ENCODE measurements at regions not wholly inside any gene's neighbourhood (a gene's known extent, or its start where the extent isn't known, plus 50 kb on each side); places are given as distances from the start of the nearest gene placed in this dataset. TPM values are rescaled to one million over a fixed set of nuclear protein-coding genes. Genes with fewer than 3 reads are reported as not detected.
A peak's percentile ranks its signal among the peaks of the same experiment; 100 is the strongest.

DNA sequence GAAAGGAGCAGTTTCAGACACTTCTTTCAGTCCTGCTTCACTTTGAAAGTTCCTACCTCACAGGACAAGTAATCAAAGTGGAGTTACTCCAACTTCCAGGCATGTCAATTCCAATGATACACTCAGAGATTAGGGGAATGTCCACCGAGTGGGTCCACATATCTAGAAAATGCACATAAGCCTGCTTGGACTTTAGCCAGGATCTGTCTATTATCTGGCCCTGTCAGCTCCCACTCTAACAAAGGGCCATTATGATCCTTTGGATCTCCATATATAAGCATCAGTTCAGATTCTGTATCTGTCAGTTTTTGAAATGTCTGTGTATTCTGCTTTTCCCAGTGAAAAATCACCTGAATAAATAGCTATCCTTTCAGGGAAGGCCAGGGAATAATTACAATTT is 112.9 kb upstream of the ATXN7L3B start:
- DNase-seq (ENCODE audit: low read depth in 2 of 3, low spot score in 2 of 3) = no peak

DNA sequence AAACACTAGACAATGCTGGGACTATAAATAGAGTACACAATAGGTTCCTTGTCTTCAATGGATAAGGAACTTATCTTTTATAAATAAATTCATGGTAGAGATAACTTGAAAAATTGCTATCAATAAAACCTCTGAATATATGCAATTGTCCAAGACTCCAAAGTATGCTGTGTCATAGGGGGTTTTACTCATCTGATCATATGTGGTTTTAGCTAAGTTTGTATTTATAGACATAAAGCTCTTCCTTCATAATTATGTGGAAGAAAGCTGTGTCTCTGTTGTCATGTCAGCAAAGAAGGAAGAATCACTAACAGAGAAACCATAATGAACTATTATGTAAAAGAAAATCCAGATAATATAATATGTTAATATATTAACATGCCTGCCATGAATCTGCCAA is 111.5 kb upstream of the ATXN7L3B start:
- DNase-seq (ENCODE audit: low read depth in 2 of 3, low spot score in 2 of 3) = no peak

DNA sequence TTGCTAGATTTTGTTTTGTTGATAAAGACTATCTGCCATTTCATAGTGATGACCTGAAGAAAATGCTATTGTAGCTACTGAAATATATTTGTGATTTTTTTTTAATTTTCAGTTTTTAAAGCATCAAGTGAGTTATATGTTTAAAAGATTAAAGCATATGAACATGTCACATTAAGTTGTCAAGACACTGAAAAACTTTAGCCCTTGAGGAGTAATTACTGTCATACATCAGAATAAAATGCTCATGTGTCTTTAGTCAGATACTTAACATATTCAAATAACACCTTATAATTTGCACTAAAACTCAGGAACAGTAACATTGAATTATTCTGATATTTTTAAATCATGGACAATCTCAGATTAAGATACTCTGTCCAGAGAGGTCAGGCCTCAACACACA is 108.1 kb upstream of the ATXN7L3B start:
- no peak for DNase-seq (ENCODE audit: low read depth in 2 of 3, low spot score in 2 of 3)

DNA sequence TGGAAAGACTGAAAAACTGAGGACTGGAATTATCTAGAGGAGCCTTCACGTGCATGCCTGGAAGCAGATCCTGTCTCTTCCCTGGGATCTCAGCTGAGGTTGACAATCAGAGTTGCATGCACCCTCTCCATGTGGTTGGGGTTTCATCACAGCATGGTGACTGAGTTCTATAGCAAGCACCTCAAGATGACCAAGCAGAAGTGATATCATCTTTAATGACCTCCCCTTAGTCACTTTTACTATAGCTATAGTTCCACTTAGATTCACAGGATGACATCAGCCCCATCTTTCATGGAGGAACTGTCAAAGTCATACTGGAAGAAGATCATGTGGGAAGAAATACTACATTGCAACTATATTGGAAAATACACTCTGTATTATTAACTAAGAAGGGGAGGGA is 105.8 kb upstream of the ATXN7L3B start:
- no peak for DNase-seq (ENCODE audit: low read depth in 2 of 3, low spot score in 2 of 3)

DNA sequence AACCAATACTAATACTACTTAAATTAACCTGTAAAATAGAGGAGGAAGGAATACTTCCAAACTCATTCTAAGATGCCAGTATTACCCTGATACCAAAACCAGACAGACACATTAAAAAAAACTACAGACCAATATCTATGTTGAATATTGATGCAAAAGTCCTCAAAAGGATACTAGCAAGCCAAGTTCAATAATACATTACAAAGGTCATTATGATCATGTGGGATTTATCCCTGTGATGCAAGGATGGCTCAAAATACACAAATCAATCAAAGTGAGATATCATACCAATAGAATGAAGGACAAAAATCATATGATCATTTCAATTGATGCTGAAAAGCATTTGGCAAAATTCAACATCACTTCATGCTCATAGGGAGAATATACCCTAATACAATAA is 97.2 kb upstream of the ATXN7L3B start:
- DNase-seq (ENCODE audit: low read depth in 2 of 3, low spot score in 2 of 3) = no peak

DNA sequence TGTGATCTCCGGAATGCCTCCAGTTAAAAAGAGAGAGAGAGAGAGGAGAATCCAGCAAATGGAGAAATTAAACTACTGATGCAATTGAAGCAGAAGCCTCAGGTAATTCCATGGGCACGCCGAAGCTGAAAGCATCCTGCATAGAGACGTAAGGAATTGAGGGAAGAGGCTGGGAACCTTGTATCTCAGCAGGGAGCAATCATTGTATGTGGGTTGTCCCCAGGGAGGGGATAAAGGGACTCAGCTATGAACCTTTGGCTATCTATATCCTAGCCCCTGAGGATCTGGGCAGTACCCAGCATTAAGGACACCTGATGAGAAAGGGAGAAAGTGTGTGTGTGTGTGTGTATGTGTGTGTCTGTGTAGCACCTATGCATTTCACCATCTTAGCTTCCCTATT is 95.8 kb upstream of the ATXN7L3B start:
- DNase-seq (ENCODE audit: low read depth in 2 of 3, low spot score in 2 of 3) = no peak

DNA sequence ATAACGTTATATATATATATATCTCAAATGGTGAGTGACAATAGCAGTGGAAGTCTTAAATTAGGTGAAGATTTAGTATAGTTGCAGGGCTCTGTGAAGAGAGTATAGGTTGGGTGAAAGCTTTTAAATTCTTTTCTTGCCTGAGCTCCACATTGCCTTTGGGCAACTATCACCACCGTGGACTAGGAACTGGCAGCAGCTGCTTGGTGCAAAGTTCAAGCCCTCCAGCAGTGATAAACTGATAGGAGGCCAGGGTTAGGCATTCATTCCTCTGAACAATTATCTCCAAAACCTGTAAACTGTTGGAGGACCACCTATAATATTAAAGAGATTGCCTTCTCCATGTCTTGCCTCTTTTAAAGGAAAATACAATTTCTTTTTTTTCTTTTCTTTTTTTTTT is 91.2 kb upstream of the ATXN7L3B start:
- no peak for DNase-seq (ENCODE audit: low read depth in 2 of 3, low spot score in 2 of 3)

DNA sequence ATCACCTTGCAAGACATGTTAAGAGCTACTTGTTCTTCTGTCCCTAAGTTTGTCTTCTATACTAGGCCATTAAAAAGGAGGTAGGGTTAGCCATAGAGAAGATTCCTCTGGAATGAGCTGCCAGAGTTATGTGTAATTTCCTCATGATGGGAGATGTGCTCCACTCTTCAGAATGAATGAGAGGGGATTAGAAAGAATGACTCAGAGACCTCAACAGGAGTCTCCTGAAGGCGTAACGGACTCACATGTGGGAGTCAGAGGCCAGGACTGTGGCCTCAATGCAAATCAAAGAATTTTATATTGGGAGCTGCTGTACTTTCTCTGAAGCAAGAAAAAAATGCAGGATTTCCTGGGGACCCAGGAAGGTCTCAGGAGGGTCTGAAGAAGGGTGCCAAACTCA is 87.8 kb upstream of the ATXN7L3B start:
- no peak for DNase-seq (ENCODE audit: low read depth in 2 of 3, low spot score in 2 of 3)

DNA sequence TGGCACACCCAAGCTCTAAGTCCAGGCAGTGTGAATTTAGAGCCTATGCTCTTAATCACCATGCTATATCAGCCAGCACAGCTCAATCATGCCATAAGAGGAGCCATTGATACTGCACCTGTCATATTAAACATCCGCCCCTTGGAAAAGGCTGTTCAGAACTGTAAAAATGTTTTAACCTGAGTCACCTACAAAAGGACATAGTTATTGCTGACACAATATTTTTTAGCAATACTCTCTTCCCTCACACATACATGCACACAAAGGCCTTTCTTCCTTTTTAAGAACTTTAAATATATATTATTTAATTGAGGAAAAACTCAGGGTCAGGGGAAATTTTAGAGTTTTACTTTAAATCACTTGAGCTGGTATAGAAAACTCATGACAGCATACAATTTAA is 83.5 kb upstream of the ATXN7L3B start:
- no peak for DNase-seq (ENCODE audit: low read depth in 2 of 3, low spot score in 2 of 3)

DNA sequence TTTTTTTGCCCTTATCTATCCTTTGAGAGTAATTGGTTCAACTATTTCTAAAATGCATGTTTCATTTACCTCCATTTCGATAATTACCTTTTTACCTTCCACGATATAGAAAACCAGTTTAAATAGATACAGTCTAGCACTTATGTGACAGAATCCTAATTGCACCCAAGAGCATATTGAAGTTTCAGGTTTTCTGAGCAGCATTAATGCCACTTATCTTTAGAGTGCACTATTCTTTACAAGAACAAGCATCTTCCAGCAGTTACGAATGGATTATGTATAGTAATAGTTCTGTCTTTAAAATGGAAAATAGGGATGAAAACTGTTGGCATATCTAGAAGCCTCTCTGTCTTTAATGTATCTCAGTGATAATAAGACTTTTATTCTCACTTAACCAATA is 82.2 kb upstream of the ATXN7L3B start:
- DNase-seq (ENCODE audit: low read depth in 2 of 3, low spot score in 2 of 3) = no peak

DNA sequence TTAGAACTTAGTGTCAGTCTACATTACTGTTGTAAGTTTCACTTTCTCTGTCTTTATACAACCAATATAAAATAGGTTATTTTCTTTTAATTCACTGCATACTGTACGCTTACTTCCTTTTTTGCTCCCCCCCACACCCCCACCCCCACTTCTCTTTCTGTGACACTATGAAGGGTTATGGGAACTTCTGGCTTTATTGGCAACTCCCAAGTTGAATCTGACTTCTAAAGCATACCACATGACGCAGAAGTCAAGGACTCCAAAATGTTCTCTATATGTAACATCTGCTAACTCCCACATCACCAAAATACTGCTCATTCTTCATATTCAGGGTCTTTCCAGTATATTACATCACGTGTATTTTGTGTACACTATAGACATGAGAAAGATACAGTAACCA is 81.2 kb upstream of the ATXN7L3B start:
- DNase-seq (ENCODE audit: low read depth in 2 of 3, low spot score in 2 of 3) = peak in 2 of 3 donors; percentile 1 to 27

DNA sequence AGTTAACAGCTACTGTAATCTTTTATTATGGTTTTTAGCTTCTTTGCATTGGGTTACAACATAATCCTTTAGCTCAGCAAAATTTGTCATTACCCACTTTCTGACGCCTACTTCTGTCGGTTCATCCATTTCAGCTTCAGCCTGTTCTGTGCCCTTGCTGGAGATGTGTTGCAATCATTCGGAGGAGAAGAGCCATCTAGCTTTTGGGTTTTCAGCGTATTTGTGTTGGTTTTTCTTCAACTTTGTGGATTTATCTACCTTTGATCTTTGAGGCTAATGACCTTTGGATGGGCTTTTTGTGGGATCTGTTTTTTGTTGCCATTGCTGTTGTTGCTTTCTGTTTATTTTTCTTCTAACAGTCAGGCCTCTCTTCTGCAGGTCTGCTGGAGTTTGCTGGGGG is 69.2 kb upstream of the ATXN7L3B start:
- DNase-seq (ENCODE audit: low read depth in 2 of 3, low spot score in 2 of 3) = no peak

DNA sequence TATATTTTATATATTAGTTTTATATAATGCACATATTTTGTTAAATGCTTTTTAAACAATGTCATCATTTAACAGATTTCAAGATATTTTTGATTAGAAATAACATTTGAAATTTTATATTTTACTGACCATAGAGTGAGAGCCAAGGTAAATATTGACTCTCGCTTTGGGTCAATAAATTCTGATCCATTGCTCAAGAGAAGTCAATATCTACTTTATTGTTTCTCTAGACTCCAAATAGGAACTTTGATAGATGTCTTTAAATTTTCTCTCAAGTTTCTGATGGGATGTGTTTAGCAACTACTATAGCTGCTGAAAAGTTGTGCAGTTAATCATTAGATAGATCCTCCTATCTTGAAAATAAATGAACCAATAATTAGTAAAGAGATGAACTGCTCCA is 61.4 kb upstream of the ATXN7L3B start:
- no peak for DNase-seq (ENCODE audit: low read depth in 2 of 3, low spot score in 2 of 3)

DNA sequence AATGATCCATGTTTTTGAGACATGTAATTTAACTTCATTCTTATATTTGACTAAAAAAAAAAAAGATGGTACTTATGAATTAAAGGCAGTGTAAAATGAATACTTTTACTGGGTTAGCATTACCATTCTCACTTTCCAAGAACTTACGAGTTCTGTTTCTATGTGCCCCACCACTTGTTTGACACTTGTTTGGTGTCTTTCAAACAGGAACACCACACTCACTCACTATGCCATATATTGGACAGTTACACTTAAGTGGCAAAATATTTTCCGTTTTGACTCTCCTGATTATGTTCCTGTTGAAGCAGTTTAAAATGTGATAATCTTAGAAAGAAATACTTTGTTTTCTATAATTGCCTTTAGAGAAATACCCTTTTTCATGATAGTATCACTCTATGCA is 56.6 kb upstream of the ATXN7L3B start:
- DNase-seq (ENCODE audit: low read depth in 2 of 3, low spot score in 2 of 3) = no peak

DNA sequence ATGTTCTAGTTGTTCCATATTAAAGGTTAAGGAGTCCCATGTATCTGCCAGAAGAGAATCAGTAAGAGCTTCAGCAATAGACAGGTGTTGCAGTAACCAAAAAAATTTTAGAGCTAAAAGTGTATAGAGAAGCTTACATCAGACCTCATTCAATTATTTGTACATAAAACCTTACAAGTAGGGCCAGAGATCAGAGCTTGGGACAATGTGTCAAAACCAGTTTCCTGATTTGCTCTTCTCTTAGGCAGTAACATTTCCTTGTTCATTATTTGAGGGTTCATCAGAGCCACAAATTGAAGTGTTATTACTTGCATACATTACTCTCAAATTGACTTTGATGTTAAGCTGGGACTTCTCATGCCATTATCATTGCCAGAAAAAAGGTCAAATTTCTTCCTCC is 55.5 kb upstream of the ATXN7L3B start:
- no peak for DNase-seq (ENCODE audit: low read depth in 2 of 3, low spot score in 2 of 3)

DNA sequence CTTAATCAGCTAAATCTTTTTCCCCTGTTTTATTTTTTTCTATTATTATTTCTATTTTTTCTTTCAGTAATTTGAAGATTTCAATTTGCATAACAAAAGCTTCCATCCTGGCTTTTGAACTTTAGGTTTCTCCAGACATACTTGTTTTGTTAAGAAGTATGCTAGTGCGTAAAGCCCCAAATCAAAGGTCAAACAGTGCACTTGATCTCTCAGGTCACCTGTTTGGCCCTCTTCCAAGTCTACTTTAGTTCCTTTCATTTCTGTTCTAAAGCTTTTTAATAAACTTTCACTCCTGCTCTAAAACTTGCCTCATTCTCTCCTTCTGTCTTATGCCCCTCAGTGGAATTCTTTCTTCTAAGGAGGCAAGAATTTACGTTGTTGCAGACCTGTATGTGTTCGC is 54.6 kb upstream of the ATXN7L3B start:
- DNase-seq (ENCODE audit: low read depth in 2 of 3, low spot score in 2 of 3) = no peak

Small RNA genes in the stretch of these regions (small RNA-seq; reads per million reads assigned to genes)
- gene AC090502.2 (not detected), gene RF00096 (not detected), gene RNU6-1012P (not detected)
